ENCODE measurements at regions not wholly inside any gene's neighbourhood (a gene's known extent, or its start where the extent isn't known, plus 50 kb on each side); places are given as distances from the start of the nearest gene placed in this dataset.

DNA sequence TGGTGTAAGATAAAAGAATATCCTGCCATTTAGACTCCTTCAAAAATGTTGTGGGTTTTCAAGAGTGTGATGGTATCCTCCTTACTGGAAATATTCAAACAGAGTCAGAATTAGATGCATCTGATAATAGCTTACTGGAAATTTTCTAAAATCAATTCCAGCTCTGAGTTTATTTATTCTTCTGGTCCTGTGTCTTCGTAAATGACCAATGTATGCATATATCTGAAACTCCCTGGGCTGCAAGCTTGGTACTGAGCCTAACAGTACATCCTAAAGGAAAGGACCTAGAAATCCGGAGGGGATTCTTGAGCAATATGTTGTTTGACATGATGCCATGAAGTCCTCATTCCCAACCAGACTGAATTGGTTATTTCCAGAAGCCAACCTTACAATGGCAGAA is 130.4 kb downstream of the KCNE4 start:
- TF ChIP-seq POLR2A (IDR thresholded peaks at IDR 0.05), result no peak
- TF ChIP-seq, protein P1, sequence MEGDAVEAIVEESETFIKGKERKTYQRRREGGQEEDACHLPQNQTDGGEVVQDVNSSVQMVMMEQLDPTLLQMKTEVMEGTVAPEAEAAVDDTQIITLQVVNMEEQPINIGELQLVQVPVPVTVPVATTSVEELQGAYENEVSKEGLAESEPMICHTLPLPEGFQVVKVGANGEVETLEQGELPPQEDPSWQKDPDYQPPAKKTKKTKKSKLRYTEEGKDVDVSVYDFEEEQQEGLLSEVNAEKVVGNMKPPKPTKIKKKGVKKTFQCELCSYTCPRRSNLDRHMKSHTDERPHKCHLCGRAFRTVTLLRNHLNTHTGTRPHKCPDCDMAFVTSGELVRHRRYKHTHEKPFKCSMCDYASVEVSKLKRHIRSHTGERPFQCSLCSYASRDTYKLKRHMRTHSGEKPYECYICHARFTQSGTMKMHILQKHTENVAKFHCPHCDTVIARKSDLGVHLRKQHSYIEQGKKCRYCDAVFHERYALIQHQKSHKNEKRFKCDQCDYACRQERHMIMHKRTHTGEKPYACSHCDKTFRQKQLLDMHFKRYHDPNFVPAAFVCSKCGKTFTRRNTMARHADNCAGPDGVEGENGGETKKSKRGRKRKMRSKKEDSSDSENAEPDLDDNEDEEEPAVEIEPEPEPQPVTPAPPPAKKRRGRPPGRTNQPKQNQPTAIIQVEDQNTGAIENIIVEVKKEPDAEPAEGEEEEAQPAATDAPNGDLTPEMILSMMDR (IDR thresholded peaks at IDR 0.05), result no peak
